GM12878 (cell line): ENCODE measurements at regions not wholly inside any gene's neighbourhood (a gene's known extent, or its start where the extent isn't known, plus 50 kb on each side); places are given as distances from the start of the nearest gene placed in this dataset.

ENCODE experiments used
- ATAC-seq: fragments of 200-7000 bp; cut with Tn5 transposase; 3 replicates; pipeline ENCODE4 v1.9.1; 2020; ENCODE audit warnings: mild to moderate bottlenecking, moderate library complexity
- BruUV-seq: library from RNA; stranded (reverse); fragments of 400-500 nt; replicated peaks from 2 replicates; lab custom pipeline; 2021; lab: Mats Ljungman, UMichigan
- CTCF ChIA-PET: fragments of 300-600 bp; sonication (Branson Sonifier 250); formaldehyde crosslinking; extraction: SDS; loops from one replicate; lab custom pipeline; 2021; ENCODE audit warnings: inconsistent platforms; lab: Yijun Ruan, JAX
- POLR2A ChIA-PET: fragments of 350-600 bp; formaldehyde crosslinking; extraction: SDS; loops from one replicate; lab custom pipeline; 2021; ENCODE audit warnings: inconsistent platforms; lab: Charles Lee
- RAD21 ChIA-PET: fragments of 300-600 bp; sonication (Branson Sonifier 250); formaldehyde crosslinking; loops from one replicate; lab custom pipeline; 2023; ENCODE audit warnings: antibody characterized with exemption; ENCODE audit not compliant: unreplicated experiment; lab: Charles Lee
- SMC1A ChIA-PET: fragments of 300-600 bp; sonication (Branson Sonifier 250); formaldehyde crosslinking; loops from one replicate; lab custom pipeline; 2023; ENCODE audit not compliant: unreplicated experiment, uncharacterized antibody; lab: Charles Lee
- DNase-seq: peaks from one replicate; pipeline ENCODE4 v3.0.0-alpha.2; 2011; ENCODE audit warnings: low read depth, low spot score
- FAIRE-seq: peaks from 3 replicates; lab custom pipeline; 2011; peaks lifted over from hg19 to GRCh38; lab: Jason Lieb, UNC
- H2AFZ ChIP-seq: 2 replicates; pipeline ENCODE4 v1.6.0; 2011; ENCODE audit warnings: low read depth, low read length, control low read depth; ENCODE audit not compliant: control insufficient read depth
- H3K27ac ChIP-seq: 2 replicates; pipeline ENCODE4 v1.5.1; 2011; ENCODE audit warnings: control low read depth; ENCODE audit not compliant: control insufficient read depth, insufficient read depth
- H3K27me3 ChIP-seq, 2 experiments: replicated peaks in 1 of 2; 2 replicates each; pipeline versions ENCODE4 v1.6.0 to v1.6.1; 2011; ENCODE audit warnings: low read length in 1 of 2; ENCODE audit not compliant: control insufficient read depth in 2 of 2, insufficient read depth in 2 of 2
- H3K36me3 ChIP-seq, 2 experiments: 2 replicates each; pipeline ENCODE4 v1.5.1; 2011; ENCODE audit warnings: low read length in 1 of 2; ENCODE audit not compliant: control insufficient read depth in 2 of 2, insufficient read depth in 2 of 2
- H3K4me1 ChIP-seq: 2 replicates; pipeline ENCODE4 v1.6.1; 2011; ENCODE audit warnings: mild to moderate bottlenecking, low read length, moderate library complexity, mixed read lengths; ENCODE audit not compliant: control insufficient read depth, insufficient read depth
- H3K4me2 ChIP-seq: 2 replicates; pipeline ENCODE4 v1.6.0; 2011; ENCODE audit warnings: control low read depth; ENCODE audit not compliant: control insufficient read depth, insufficient read depth
- H3K4me3 ChIP-seq: fragments of 200-600 bp; sonication (generic); 2 replicates; pipeline ENCODE4 v1.5.1; 2016
- H3K79me2 ChIP-seq: 2 replicates; pipeline ENCODE4 v1.6.0; 2011; ENCODE audit warnings: low read length; ENCODE audit not compliant: control insufficient read depth, insufficient read depth
- H3K9ac ChIP-seq: 2 replicates; pipeline ENCODE4 v1.8.0; 2011; ENCODE audit warnings: low read length, control low read depth, mixed read lengths; ENCODE audit not compliant: control insufficient read depth, insufficient read depth
- H3K9me3 ChIP-seq: replicated peaks from 3 replicates; pipeline ENCODE4 v1.5.1; 2011; ENCODE audit warnings: mild to moderate bottlenecking, low read length; ENCODE audit not compliant: control insufficient read depth, insufficient read depth
- H4K20me1 ChIP-seq: 2 replicates; pipeline ENCODE4 v1.6.0; 2011; ENCODE audit not compliant: control insufficient read depth, insufficient read depth
- BACH1 ChIP-seq: fragments of 450-650 bp; IDR thresholded peaks from 2 replicates; pipeline ENCODE4 v1.6.1; 2017; ENCODE audit warnings: mild to moderate bottlenecking, borderline replicate concordance
- CHD1 ChIP-seq: IDR thresholded peaks from 2 replicates; pipeline ENCODE4 v1.6.1; 2012; ENCODE audit warnings: low read depth, low read length, improper control_type of control experiment
- EED ChIP-seq: sonication (generic); IDR thresholded peaks from 2 replicates; pipeline ENCODE4 v1.6.1; 2016; ENCODE audit warnings: antibody characterized with exemption, low read depth
- KDM1A ChIP-seq: fragments of 200-600 bp; sonication (generic); IDR thresholded peaks from 2 replicates; pipeline ENCODE4 v1.6.1; 2016; ENCODE audit warnings: borderline replicate concordance
- MTA3 ChIP-seq: IDR thresholded peaks from 2 replicates; pipeline ENCODE4 v1.6.1; 2012; ENCODE audit warnings: low read length, inconsistent platforms, borderline replicate concordance
- NRF1 ChIP-seq: conservative IDR thresholded peaks from 2 replicates; pipeline ENCODE4 v1.6.1; 2011; ENCODE audit warnings: mild to moderate bottlenecking, low read depth, low read length, improper control_type of control experiment
- POLR2A ChIP-seq: IDR thresholded peaks from 2 replicates; pipeline ENCODE4 v1.6.1; 2011; ENCODE audit warnings: low read depth, mild to moderate bottlenecking, low read length
- RFX5 ChIP-seq: IDR thresholded peaks from 2 replicates; pipeline ENCODE4 v1.6.1; 2011; ENCODE audit warnings: low read depth, low read length, improper control_type of control experiment
- SMAD5 ChIP-seq: IDR thresholded peaks from 2 replicates; pipeline ENCODE4 v1.6.1; 2016; ENCODE audit warnings: antibody characterized with exemption, low read depth
- WRNIP1 ChIP-seq: IDR thresholded peaks from 2 replicates; pipeline ENCODE4 v1.6.1; 2011; ENCODE audit warnings: low read depth, low read length, improper control_type of control experiment, borderline replicate concordance
- WGBS: methylation state at CpG from one replicate; pipeline ENCODE4 v1.1.6; 2016; ENCODE audit warnings: low lambda C conversion rate; ENCODE audit not compliant: insufficient replicate concordance, insufficient coverage; ENCODE audit errors: missing lambda C conversion rate; 5-methylcytosine and 5-hydroxymethylcytosine counted together
- in situ Hi-C: fragments of 300-500 bp; cut with MboI; formaldehyde crosslinking; loops from 9 replicates; pipeline ENCODE4 v1.14.3; 2018; ENCODE audit warnings: mixed read lengths
- intact Hi-C: fragments of 100-400 bp; cut with micrococcal nuclease; formaldehyde crosslinking; loops from one replicate; pipeline ENCODE4 v1.14.2; 2022; ENCODE audit not compliant: unreplicated experiment

- RAD21 ChIA-PET = no interaction called here
- no peak for FAIRE-seq
Observed at GRCh38 chr3:168611826-168612225, 516.1 kb upstream of the GOLIM4 start.

GRCh38 chr3:168608926-168609325, 513.2 kb upstream of the GOLIM4 start:
- no peaks in the 10 kb centered on the region for H3K36me3 ChIP-seq
- ChIA-PET SMC1A (interaction anchor here (1.2 kb wide), 1 partner anchor 14 kb away, joined by 3 read pairs; no protein-coding TSS in a partner anchor), RAD21 (interaction anchor here (1.1 kb wide), 2 partner anchors 239 to 398 kb away, joined by 3 read pairs; no protein-coding TSS in a partner anchor), CTCF (interaction anchor here (1.1 to 1.2 kb wide), 3 partner anchors 11 to 83 kb away, joined by 3 to 5 read pairs (median 4); no protein-coding TSS in a partner anchor), POLR2A (no interaction called here)
- no peak overlapping the region for H3K4me3 ChIP-seq
- no TSS peak for BruUV-seq
- no peaks in the 10 kb centered on the region for H3K79me2 ChIP-seq
- WGBS = 48% methylated on average over 3 of the region's 3 CpGs
- H3K27me3 ChIP-seq = no peaks in the 10 kb centered on the region
- H4K20me1 ChIP-seq = no peaks in the 10 kb centered on the region
- no peak overlapping the region for H3K4me2 ChIP-seq
- TF ChIP-seq WRNIP1 (no peak), MTA3 (no peak)
- no peak overlapping the region for H3K9ac ChIP-seq
- no peak for FAIRE-seq
- in situ Hi-C loops (no loop called here), intact Hi-C loops (no loop called here)
- ATAC-seq = no peak
- no peaks in the 10 kb centered on the region for H3K4me1 ChIP-seq
- H2AFZ ChIP-seq = no peak overlapping the region
- no peaks in the 10 kb centered on the region for H3K9me3 ChIP-seq
- H3K27ac ChIP-seq = no peak overlapping the region
- no peak for DNase-seq

More at GRCh38 chr3:168611826-168612225, 516.1 kb upstream of the GOLIM4 start:
- no TSS peak for BruUV-seq
- Histone ChIP-seq H3K9ac (no peak overlapping the region), H3K27ac (no peak overlapping the region), H3K4me1 (peaks cover 4% of the 10 kb centered on the region; the same call in 1 of the 2 replicates), H4K20me1 (no peaks in the 10 kb centered on the region), H3K4me2 (no peak overlapping the region), H3K9me3 (no peaks in the 10 kb centered on the region), H3K27me3 (no peaks in the 10 kb centered on the region), H3K36me3 (no peaks in the 10 kb centered on the region), H3K4me3 (no peak overlapping the region), H3K79me2 (no peaks in the 10 kb centered on the region), H2AFZ (no peak overlapping the region)
- DNase-seq (no peak), ATAC-seq (no peak)
- intact Hi-C loops = no loop called here
- 0% methylated on average over 1 of the region's 1 CpG for WGBS
- SMC1A ChIA-PET = interaction anchor here (1.1 to 1.3 kb wide), 2 partner anchors 9 to 61 kb away, joined by 3 read pairs; no protein-coding TSS in a partner anchor
- TF ChIP-seq BACH1 (no peak), NRF1 (no peak), RFX5 (no peak), POLR2A (no peak), KDM1A (no peak), SMAD5 (no peak), MTA3 (no peak), CHD1 (no peak), EED (no peak)
- CTCF ChIA-PET = interaction anchor here (1.5 kb wide), 1 partner anchor 14 kb away, joined by 4 read pairs; no protein-coding TSS in a partner anchor
- in situ Hi-C loops = no loop called here
- POLR2A ChIA-PET = no interaction called here
